Stimulated activated CD8-positive, alpha-beta memory T cell treated with anti-CD3 and anti-CD28 coated beads, Interleukin-4, amount 100 ng/mL, for 48 hours (primary cell): ENCODE measurements at regions not wholly inside any gene's neighbourhood (a gene's known extent, or its start where the extent isn't known, plus 50 kb on each side); places are given as distances from the start of the nearest gene placed in this dataset.
"Not testable (repeated sequence)": the region's sequence is repeated elsewhere in the genome, so short reads cannot be mapped to it uniquely, and the experiment has no call there.

Experiments
- DNase-seq: peaks from one replicate; pipeline ENCODE4 v3.0.0-alpha.2; 2020

DNA sequence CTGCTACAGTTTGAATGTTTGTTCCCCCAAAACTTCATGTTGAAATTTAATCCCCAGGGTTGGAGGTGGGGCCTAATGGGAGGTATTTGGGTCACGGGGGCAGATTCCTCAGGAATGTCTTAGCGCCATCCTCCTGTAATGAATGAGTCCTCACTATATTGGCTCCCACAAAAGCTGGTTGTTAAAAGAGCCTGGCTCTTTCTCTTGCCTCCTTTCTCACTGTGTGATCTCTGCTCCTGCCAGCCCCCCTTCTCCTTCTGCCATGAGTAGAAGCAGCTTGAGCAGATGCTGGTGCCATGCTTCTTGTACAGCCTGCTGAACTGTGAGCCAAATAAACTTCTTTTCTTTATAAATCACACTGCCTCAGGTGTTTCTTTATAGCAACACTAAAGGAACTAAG is 721.0 kb upstream of the PKDCC start:
- DNase-seq = no peak

DNA sequence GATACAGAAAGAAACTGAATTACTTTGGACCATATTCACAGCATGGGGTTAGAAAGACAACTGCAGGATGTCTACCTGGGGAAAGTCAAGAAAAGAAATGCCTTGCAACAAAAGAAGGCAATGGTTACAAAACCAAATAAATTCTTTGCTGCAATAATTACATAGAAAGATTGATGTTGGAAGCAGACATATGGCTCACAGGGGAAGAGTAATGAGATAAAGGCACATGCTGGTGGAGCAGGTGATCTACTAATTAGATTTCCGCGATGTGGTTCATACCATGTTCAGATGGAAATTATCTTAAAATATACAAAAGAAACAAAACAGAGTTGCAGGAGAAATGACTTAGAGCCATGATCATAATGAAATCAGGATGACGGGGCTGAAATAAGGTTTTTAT is 718.8 kb upstream of the PKDCC start:
- no peak for DNase-seq

DNA sequence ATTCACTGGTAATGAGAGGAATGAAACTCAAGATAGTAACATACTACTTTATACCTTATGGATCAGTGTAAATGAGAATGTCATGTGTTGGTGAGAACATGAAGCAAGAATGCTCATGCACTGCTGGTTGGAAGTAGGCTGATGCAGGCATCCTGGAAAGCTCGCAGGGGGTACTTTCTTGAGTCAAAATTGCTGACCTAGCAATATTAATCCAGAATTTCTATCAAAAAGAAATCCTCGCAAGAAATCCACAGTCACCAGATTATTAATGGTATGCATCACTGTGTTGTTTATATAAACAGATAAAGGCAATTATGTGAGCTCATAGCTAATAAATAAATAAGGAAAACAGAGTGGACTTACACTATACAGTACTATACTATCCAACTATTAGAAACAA is 713.7 kb upstream of the PKDCC start:
- DNase-seq = no peak

DNA sequence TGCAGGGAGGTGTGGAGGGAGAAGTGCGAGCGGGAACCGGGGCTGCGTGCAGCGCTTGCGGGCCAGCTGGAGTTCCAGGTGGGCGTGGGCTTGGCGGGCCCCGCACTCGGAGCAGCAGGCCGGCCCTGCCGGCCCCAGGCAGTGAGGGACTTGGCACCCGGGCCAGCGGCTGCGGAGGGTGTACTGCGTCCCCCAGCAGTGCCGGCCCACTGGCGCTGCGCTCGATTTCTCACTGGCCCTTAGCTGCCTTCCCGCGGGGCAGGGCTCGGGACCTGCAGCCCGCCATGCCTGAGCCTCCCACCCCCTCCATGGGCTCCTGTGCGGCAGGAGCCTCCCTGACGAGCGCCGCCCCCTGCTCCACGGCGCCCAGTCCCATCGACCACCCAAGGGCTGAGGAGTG is 712.2 kb upstream of the PKDCC start:
- not testable (repeated sequence) for DNase-seq

GRCh38 chr2:41337956-41338355 is 709.9 kb upstream of the PKDCC start:
- DNase-seq = no peak

- DNase-seq = no peak
Observed at GRCh38 chr2:41344529-41344928, 703.3 kb upstream of the PKDCC start.

DNA sequence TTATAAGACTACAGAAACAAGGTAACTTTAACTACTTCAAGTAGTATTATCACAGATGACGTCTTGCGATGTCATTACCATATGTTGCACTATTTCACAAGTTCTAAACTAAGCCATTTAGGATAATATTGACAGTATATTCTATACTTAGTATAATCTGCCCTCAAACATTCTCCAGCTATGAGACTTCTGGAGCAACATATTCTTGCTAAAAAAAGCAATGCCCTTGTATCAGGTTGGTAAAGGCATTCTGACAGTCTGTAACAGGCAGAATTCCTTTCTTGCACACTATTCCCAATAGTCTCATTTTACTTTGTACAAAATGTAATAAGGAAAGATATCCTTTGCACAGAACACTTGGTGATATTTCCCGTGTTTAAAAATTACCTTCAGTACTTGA is 694.8 kb upstream of the PKDCC start:
- DNase-seq = no peak

GRCh38 chr2:41355794-41356193 is 692.0 kb upstream of the PKDCC start:
- DNase-seq = no peak

DNA sequence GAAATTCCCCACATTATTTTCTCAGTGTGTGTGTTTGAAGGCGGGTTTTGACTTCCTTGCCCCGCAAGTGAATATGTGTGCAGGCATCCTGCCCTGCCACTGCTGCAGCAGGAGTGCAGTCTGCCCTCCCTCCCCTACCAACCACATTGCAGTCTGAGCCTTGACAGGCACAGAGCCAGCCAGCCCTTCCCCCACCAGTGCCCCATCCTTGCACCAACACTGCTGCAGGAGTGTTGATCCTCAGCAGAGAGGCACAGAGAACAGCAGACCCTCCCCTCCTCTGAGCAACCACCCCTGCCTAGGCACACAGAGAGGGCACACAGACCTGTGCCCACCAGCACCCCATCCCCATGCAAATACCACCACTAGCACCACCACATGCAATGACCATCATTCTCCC is 683.0 kb upstream of the PKDCC start:
- no peak for DNase-seq

- no peak for DNase-seq
Observed at GRCh38 chr2:41375901-41376300, 671.9 kb upstream of the PKDCC start.

DNA sequence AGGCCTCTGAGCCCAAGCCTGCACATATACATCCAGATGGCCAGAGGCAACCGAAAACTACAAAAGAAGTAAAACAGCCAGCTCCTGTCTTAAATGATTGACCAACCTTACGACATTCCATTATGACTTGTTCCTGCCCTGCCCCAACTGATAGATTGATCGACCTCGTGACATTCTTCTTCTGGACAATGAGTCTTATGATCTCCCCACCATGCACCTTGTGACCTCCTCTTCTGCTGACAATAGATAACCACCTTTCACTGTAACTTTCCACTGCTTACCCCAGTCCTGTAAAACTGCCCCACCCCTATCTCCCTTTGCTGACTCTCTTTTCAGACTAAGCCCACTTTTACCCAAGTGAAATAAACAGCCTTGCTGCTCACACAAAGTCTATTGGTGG is 670.0 kb upstream of the PKDCC start:
- no peak for DNase-seq

DNA sequence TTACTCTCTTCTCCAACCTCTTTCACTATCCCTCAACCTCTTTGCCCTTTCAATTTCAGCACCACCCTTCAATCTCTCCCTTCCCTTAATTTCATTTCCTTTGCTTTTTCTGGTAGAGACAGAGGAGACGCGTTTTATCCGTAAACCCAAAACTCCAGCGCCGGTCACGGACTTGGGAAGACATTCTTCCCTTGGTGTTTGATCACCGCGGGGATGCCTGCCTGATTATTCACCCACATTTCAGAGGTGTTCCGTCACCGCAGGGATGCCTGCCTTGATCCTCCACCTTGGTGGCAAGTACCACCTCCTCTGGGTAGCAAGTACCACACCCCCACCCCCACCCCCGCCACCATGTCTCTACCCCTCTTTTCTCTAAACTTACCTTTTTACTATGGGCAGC is 669.4 kb upstream of the PKDCC start:
- DNase-seq = no peak

GRCh38 chr2:41379496-41380221 is 668.2 kb upstream of the PKDCC start:
- DNase-seq = no peak

- DNase-seq = no peak
Observed at GRCh38 chr2:41381701-41382100, 666.1 kb upstream of the PKDCC start.

GRCh38 chr2:41387519-41387918 is 660.3 kb upstream of the PKDCC start:
- no peak for DNase-seq

DNA sequence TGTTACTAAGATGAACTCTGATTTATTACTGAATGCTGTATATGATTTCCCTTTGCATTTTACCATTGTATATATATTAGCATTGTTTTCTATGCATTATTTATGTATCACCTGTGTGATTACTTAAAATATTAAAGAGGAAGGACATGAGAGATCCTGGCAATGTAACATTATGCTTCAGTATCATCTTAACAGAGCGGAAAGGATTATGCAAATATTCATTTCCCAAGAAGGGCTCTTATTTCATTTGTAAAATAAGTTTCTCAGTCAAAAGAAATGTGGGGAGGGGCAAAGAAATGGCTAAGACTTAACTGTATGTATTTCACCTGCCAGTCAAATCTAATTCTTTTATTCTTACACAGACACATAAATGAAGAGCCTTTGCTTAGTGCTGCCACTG is 654.2 kb upstream of the PKDCC start:
- DNase-seq = no peak

DNA sequence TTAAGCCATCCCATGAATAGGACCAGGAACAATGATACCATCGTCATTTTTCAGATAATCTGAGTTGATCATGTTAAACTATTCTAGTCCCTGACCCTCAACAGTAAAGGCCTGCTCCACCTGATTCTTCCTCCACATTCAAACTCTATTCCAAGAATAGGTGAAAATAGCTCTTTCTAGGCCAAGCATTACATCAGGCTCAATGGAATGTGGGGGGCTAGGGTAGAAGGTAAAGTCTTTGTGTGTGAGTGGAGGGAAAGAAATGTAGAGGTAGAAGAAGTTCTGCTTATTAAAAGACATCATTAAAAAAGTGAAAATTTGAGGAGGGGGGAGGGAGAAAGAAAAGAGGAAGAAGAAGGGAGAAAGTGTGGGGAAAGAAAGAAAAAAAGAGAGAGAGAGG is 653.3 kb upstream of the PKDCC start:
- DNase-seq = no peak

- no peak for DNase-seq
Observed at GRCh38 chr2:41395692-41396091, 652.1 kb upstream of the PKDCC start.

GRCh38 chr2:41399437-41400087 is 648.3 kb upstream of the PKDCC start:
- no peak for DNase-seq

- DNase-seq = no peak
Observed at GRCh38 chr2:41400088-41400665, 647.6 kb upstream of the PKDCC start.

DNA sequence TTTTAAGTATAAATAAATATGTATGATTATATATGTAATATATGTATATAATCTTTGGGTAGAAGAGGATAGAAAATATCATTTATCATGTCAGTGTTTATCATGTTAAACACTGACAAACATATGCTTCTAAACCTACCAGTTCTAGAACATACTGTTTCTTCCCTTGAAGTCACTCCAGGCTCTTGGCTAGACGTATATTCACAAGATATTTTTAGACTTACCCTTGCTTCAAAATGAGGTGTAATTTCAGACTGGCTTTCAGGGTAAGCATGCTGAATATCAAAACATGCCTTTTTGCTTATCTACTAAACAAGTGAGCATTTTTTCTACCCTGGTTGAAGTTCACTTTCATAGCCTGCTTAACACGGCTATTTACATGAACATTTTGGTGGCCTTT is 642.4 kb upstream of the PKDCC start:
- DNase-seq = no peak

DNA sequence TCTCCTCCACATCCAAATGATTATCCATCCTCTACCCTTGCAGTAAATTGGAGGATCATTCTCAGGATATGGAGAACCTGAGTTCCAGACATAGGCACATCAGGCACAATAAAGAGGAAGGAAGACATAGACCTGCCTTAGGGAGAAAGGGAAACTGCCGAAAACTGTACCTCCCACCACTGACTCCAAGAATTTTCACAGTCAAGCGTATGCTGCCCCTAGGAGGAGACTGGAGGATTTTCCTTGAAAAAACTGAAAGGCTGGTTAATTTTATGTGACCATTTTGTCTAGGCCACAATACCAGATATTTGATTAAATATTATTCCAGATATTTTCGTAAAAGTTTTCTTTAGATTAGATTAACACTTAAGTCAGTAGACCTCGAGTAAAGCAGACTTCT is 638.5 kb upstream of the PKDCC start:
- DNase-seq = no peak

DNA sequence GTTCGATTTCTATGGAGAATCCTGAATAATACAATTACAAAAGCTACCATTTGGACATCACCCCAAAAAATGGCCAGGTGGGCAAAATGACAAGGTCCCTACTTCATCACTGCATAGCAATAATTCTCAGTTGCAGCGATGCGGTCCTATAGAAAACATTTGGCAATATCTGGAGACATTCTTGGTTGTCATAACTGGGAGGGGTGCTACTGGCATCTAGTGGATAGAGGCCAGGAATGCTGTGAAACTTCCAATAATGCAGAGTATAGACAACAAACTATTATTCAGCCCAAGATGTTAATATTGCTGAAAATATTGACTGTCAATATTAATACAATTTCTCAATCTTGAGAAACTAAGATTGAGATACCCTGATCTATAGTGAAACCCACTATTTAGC is 637.8 kb upstream of the PKDCC start:
- DNase-seq = no peak

- no peak for DNase-seq
Observed at GRCh38 chr2:41413813-41414485, 633.9 kb upstream of the PKDCC start.
